ENCODE measurements at regions not wholly inside any gene's neighbourhood (a gene's known extent, or its start where the extent isn't known, plus 50 kb on each side); places are given as distances from the start of the nearest gene placed in this dataset.

DNA sequence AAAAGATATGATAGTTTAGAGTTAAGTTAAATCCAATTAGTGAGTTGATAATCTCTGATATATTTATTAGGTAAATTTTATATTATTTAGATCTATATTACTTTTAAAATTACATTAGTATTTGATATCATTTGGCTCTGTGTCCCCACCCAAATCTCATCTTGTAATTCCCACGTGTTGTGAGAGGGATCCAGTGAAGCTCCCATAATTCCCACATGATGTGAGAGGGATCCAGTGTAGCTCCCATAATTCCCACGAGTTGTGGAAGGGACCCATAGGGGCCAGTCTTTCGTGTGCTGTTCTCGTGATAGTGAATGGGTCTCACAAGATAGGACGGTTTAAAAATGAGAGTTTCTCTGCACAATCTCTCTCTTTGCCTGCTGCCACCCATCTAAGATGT, 1183.6 kb downstream of the NSUN3 start:
- DNase-seq (ENCODE audit: extremely low read depth in 1 of 11, low read depth in 9 of 11, low spot score in 4 of 11): no peak

DNA sequence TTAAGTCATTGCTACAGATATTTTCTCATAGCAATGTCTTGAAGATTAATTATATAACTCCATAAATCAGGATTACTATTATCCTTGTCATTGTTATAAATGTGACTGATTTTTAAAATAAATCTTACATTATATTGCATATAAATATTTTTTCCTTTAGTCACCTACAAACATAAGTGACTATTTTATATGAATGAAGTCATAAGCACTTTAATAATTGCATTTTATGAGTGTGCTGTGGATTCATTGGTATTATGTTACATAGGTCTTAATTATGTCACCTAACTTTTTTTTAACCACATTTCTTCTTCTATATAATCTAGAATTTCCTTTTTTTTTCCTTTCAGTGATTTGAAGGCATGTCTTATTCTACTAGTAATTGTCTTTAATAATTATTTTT, 1191.2 kb downstream of the NSUN3 start:
- DNase-seq (ENCODE audit: extremely low read depth in 1 of 11, low read depth in 9 of 11, low spot score in 4 of 11): no peak

DNA sequence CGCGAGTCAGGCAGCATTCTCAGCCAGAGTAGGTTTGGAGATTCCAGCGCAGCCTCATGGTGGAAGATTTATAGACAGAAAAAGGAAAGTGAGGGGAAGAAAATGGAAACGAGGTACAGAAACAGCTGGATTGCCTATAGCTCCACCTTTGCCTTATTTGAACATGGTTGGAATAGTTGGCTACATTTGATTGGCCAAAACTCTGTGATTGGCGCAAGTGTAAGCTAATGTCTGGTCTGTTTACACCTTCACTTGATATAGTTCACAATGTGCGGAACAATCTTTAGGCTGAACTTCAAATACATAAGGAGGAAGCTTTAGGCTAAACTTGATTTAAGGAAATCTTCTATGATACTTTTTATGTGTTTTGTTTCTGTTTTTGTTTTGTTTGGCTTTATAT, 1191.9 kb downstream of the NSUN3 start:
- DNase-seq (ENCODE audit: extremely low read depth in 1 of 11, low read depth in 9 of 11, low spot score in 4 of 11): no peak

DNA sequence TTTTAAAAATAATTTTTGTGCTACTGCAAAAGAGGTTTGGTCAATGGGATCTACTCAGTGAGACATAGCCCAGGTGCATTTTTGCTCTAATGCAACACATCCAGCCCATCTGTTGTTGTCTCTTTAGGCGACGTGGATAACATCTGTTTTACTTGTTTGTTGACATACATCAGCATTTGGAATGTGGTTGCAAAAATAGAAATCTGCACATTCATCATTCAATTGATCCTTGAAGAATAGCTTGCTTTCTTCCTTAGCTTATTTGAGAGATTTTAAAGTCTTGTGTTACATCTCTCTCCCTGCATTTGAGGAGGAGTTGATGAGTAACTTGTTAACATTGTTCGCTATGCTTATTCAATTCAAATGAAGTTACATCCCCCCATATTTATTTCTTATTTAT, 1202.3 kb downstream of the NSUN3 start:
- DNase-seq (ENCODE audit: extremely low read depth in 1 of 11, low read depth in 9 of 11, low spot score in 4 of 11): no peak

DNA sequence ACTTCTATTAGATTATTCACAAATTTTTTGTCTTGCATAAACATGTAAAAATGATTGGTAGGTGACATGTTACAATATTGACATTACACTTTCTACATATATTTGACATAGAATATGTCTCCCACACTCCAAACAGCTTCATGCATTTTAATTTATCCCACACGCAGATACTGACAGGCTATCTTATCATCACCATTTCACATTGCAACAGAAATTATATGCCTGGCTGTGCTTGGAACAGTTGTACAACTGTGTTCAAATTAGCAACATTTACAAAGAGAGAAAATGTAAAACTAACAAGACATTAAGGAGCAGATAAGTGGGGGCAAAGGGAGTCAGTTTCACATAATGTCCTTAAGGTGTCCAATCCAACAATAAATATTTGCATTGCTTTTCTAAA, 1208.5 kb downstream of the NSUN3 start:
- DNase-seq (ENCODE audit: extremely low read depth in 1 of 11, low read depth in 9 of 11, low spot score in 4 of 11): no peak

DNA sequence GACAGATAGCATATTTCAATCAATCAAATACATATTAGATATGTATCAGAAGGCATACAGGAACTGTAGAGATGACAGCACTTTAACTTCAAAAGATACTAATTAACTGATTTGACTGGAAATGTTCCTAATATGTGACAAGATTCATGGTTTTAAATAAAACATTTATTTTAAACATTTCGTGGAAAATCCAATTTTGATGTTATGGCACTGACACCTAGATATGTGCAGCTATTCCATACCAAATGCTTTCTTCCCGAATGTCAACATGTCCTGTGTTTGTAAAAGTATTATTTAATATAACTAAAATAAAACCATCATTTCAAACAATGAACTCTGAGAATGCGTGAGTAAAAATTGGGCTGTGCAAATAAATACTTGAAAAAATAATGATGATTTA, 1209.3 kb downstream of the NSUN3 start:
- DNase-seq (ENCODE audit: extremely low read depth in 1 of 11, low read depth in 9 of 11, low spot score in 4 of 11): no peak

DNA sequence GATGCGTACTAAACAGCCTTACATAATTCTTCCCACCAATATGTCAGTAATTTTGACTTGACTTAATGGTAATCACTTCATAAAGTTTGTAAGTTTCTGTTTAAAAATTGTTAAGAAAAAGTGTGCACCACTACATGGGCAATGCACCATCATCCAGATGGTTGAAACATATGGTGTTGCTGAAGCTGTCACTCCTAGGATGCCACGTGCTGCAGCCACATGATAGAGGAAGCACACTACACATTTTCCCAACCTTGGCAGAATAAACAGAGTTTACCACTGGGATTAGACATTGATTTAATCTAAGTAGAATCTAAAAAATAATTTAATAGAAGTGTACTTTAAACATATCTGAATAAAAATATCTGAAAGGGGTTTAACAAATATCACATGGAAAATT, 1209.9 kb downstream of the NSUN3 start:
- DNase-seq (ENCODE audit: extremely low read depth in 1 of 11, low read depth in 9 of 11, low spot score in 4 of 11): no peak

DNA sequence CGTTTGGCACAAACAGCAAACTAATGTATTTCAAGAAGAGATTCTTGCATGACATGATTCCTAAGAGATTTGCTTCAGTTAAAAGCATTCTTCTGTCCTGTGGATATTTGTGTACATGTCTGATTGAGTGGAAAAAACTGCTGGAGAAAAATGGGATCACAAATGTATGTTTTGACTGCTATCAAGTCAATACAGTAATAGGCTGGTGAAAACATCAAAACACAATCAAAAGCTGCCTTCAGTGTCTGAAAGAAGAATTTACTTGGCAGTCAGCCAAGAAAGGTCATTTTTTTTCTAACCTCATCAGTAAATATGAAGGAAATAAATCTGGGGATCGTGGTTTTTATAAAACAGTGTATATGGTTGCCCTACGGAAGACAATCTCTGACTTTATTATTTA, 1214.8 kb downstream of the NSUN3 start:
- DNase-seq (ENCODE audit: extremely low read depth in 1 of 11, low read depth in 9 of 11, low spot score in 4 of 11): no peak

DNA sequence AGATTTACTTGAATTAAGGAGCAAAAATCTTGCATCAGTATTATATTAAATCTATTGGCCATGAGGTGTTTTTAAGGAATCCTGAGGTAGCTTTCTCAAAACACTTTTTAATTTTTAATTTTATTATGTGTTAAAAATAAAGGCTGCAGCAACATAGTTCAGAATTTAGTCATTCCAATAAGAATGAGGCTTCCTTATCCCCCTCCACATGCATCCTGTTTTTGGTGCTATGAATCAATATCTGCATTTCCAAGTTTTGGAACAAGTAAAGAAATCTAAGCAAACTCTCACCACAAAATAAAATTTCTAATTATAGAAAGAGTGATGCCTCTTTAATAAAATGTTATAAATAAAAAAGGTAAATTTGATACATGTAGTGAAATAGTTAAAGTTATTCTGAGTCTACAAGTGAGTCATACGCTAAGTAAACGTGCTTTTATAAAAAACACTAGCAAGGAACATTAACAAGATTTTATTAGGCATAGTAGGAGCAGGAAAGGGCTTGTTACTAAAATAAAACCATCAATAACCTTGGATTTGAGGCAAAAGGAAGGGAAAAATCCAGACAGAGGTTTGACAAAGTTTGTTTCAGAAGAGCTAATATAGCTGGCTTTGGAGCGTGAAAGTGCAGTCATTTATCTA, 1218.0 kb downstream of the NSUN3 start:
- no peak for DNase-seq (ENCODE audit: extremely low read depth in 1 of 11, low read depth in 9 of 11, low spot score in 4 of 11)

DNA sequence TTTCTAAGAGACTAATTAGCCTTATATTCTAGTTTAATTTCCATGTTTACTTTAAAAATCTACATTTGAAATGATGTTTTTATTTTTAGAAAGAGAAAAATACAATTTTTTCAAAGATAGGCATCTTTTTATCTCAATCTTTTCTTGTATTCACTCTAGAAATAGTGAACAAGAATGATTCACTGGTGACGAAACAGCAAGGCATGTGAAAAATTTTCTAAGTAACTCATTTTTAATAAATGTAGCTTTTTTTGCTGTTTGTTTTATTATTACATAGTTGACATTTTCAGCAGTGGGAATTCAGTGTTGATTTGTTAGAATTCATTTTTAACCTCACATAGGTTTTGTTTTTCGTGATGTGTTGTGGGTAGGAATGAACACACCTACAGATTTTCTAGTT, 1226.4 kb downstream of the NSUN3 start:
- no peak for DNase-seq (ENCODE audit: extremely low read depth in 1 of 11, low read depth in 9 of 11, low spot score in 4 of 11)

DNA sequence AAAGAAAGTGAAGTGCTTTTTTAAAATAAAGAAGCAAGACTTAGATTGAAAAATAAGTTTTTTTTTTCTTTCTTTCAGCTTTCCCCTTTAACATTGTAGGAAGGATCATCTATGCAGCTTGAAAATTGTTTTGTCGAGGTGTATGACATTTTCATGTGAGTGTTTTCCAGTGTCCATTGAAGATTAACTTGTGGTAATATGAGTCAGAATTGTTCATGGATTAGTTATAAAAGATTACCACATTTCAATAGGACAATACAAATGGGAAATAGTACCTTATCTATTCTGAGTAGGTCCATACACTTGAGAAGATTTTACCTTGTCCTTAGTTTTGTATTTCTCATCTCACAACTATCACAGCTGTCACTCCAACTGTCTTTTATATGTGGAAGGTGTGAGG, 1234.7 kb downstream of the NSUN3 start:
- no peak for DNase-seq (ENCODE audit: extremely low read depth in 1 of 11, low read depth in 9 of 11, low spot score in 4 of 11)

DNA sequence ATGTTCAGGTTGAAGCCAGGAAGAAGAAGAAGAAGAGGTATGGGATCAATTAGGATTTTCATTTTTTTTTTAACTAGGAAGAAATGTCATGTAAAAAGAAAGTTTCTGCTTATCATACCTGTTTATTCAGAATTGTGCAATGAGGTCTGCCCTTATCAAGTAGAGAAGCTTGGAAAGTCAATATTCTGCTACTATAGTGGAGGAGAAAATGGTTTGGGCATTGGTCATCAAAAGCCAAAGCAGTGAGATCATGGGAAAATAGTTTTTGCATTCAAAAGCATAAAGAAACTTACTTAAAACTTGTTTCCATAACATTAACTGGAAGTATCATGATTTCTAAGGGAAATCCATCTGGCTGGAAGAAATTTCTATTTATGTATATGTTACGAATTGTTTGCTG, 1239.2 kb downstream of the NSUN3 start:
- DNase-seq (ENCODE audit: extremely low read depth in 1 of 11, low read depth in 9 of 11, low spot score in 4 of 11): no peak

DNA sequence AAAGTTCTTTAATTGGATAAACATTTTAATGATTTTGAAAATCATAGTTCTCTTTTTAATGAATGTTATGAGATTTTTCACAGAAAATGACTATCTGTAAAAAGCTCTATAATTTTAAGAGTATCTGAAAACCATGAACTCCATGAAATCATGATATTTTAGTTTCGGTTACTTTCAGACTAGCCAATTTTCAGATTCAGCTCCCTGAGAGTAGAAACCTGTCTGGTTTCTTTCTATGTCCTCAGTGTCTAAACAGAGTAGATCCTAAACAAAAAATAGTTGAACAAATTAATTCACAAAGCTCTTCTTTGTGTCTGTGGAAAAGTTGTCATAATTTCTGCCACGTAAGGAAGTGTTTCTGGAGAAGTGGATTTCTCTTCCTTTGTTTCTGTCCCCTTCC, 1247.7 kb downstream of the NSUN3 start:
- DNase-seq (ENCODE audit: extremely low read depth in 1 of 11, low read depth in 9 of 11, low spot score in 4 of 11): no peak

DNA sequence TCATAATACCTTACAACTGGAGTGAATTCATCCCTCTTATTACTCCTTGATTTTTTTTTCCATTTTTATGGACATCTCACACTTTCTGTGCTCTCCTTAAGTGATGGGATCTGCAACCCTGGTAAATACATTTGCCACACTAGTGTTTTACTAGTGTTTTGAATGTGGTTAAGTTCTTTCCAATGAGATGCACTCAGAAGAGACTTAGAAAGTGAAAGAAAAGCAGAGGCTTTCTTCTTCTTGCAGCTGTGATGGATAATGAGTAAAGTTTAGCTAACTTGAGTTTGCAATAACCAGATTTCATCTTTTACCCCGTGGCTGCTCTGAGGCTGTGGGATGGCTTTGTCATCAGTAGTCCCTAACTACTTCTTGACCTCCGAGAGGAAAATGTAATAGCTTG, 1248.4 kb downstream of the NSUN3 start:
- no peak for DNase-seq (ENCODE audit: extremely low read depth in 1 of 11, low read depth in 9 of 11, low spot score in 4 of 11)

DNA sequence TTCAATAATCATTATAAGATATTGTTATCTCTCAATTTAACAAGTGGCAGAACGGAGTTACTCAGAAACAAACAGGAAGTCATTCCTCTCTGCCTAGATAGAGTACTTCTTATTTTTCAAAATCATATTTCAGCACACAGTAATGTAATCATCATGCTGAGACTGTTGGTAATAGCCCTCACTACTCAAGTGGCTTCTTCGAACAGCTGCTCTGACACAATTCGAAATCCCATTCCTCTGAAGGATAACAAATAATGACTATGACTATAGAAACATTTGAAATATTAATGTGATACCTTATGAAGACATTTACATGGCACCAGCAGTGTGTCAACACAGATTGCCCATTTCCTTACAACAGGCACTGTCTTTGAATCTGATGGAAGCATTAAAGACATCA, 1249.8 kb downstream of the NSUN3 start:
- DNase-seq (ENCODE audit: extremely low read depth in 1 of 11, low read depth in 9 of 11, low spot score in 4 of 11): no peak

DNA sequence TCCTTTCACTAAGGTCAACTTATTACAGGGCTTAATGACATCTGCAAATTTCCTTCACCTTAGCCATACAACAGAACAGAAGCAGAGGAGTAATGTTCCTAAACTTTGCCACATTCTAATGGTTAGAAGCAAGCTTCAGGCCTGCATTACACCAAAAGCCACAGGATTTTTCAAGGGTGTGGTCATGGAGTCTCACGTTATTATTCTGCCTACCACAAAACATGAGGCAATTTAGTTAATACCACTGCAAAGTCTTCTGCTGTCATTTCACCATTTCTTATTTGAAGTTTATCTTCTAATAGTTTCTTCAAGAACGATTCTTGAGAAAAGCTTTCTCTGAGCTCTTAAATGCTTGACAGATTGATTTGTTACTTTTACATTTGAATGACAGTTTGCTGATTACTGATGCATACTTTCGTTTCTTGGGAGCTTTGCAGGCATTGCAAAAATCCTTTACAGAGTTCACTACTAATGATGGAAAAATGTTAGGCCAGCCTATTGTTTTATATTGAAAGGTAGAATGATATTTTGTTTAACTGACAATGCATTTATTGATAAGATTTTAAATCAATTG, 1257.1 kb downstream of the NSUN3 start:
- no peak for DNase-seq (ENCODE audit: extremely low read depth in 1 of 11, low read depth in 9 of 11, low spot score in 4 of 11)

DNA sequence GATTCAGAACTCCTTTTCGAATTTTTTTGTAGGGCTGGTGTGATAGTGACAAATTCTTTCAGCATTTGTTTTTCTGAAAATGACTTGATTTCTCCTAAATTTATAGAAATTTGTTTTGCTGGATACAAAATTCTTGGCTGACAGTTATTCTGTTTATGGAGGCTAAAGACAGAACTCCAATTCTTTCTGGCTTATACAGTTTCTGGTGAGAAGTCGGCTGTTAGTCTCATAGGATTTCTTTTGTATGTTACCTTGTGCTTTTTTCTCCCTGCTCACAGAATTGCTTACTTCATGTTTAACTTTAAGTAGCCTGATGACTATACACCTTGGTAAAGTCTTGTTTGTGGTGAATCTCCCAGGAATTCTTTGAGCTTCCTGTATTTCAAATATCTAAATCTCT, 1264.6 kb downstream of the NSUN3 start:
- no peak for DNase-seq (ENCODE audit: extremely low read depth in 1 of 11, low read depth in 9 of 11, low spot score in 4 of 11)

DNA sequence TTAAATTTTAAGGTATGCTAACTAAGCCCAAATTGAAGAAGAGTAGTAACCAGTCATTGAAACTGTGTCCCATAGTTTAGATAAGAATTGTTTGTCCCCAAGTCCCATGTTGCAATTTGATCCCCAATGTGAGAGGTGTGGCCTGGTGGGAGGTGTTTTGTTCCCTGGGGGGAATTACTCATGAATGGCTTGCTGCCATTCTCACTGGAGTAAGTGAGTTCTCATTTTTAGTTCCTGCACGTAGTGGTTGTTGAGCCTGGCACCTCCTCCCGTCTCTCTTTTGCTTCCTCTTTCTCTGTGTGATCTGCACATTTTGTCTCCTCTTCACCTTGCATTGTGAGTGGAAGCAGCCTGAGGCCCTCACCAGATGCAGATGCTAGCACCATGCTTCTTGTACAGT, 1271.0 kb downstream of the NSUN3 start:
- DNase-seq (ENCODE audit: extremely low read depth in 1 of 11, low read depth in 9 of 11, low spot score in 4 of 11): no peak

DNA sequence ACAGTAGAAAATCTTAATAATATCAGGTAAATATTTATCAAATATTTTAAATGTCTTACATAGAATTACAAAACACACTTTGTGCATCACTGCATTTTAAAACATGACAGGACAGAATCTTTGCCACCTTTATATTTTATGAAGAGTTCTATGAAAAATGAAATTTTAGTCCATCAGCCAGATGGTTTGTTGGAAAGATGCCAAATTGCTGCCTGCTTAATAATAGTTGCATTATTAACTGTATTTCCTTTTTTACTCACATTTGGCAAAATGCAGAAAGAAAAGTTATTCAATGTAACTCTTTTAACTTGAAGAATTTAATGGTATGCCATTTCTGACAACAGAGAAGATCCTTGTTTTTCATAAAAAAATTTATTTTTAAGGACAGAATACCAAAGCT, 1271.6 kb downstream of the NSUN3 start:
- DNase-seq (ENCODE audit: extremely low read depth in 1 of 11, low read depth in 9 of 11, low spot score in 4 of 11): no peak

DNA sequence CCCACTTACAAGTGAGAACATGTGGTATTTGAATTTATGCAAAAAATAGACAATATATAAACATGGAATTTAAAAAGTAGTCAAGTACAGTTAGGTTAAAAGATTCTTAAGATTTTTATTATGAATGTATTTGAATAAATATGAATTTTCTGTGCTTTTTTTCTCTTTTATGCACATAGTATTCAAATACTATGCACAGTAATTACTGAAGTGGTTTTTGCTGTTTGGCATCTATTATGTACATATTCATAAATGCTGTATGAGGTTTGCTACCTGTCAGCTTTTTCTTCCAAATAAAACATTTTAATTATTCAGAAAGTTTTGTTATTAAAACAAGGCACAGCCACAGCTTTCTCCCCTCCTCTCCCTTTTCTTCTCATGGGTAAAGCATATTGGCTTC, 1272.7 kb downstream of the NSUN3 start:
- no peak for DNase-seq (ENCODE audit: extremely low read depth in 1 of 11, low read depth in 9 of 11, low spot score in 4 of 11)

DNA sequence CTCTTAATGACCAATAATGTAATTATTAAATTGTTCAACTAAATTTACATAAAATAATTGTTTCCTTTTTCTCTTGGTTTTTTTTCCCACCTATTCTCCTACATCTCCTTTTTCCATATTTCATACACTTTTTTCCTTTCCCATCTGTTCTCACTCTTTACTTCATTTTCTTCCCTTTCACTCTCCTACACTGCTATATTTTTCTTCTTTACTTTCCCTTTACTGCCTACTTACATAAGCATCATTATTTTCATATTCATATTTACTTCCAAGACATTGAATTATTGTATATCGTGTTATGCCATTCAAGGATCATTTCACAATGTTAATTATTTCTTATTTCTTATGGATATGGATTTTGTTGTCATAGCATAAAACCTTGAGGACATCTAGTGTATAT, 1275.6 kb downstream of the NSUN3 start:
- DNase-seq (ENCODE audit: extremely low read depth in 1 of 11, low read depth in 9 of 11, low spot score in 4 of 11): no peak

DNA sequence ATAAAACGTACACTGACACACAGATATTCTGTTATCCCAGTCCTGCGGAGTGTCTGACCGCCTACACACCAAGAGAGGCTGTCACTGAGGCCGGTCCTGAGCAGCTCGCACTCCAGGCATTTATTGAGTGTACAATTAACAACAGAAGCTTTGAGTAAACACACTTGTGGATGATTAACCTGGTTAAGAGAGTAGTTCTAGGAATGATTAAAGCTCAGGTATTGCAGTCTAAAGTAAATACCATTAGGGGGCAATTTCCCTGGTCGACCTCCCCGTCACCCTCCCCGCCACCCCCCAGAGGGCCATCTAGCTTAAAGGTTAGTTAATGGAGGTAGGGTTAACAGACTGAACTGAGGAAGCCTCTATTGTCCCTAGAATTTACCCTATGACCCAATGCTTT, 1278.5 kb downstream of the NSUN3 start:
- peak in 9 of 11 donors; percentile 4 to 60 (median 17) for DNase-seq (ENCODE audit: extremely low read depth in 1 of 11, low read depth in 9 of 11, low spot score in 4 of 11)

All from renal cortex interstitium (tissue), 11 donors.